Ovary (tissue), 3 donors: ENCODE measurements at regions not wholly inside any gene's neighbourhood (a gene's known extent, or its start where the extent isn't known, plus 50 kb on each side); places are given as distances from the start of the nearest gene placed in this dataset.

ENCODE experiments used
- CTCF ChIP-seq, 3 donors: fragments of 450-650 bp in 2 of 3; fragments of 200-600 bp in 1 of 3; IDR thresholded peaks; one replicate each; pipeline versions ENCODE4 v1.5.1 to v1.8.0; 2016 to 2022; ENCODE audit warnings: antibody characterized with exemption in 3 of 3, mild to moderate bottlenecking in 1 of 3
- EP300 ChIP-seq: sonication (generic); formaldehyde crosslinking; IDR thresholded peaks from one replicate; pipeline ENCODE4 v1.6.1; 2017; ENCODE audit warnings: antibody characterized with exemption
- POLR2A ChIP-seq: fragments of 450-650 bp; IDR thresholded peaks from one replicate; pipeline ENCODE4 v1.6.1; 2017; ENCODE audit warnings: antibody characterized with exemption, mild to moderate bottlenecking, moderate library complexity
- donor health status: DM: no; HTN: no; CAD: no.

- TF ChIP-seq CTCF (IDR thresholded peaks at IDR 0.05) (no peak), EP300 (no peak), POLR2A (no peak)
These were observed 231.5 kb downstream of the LOXHD1 start for GRCh38 chr18:46425511-46425910.
